Tibial nerve (tissue), 4 donors: ENCODE measurements at regions not wholly inside any gene's neighbourhood (a gene's known extent, or its start where the extent isn't known, plus 50 kb on each side); places are given as distances from the start of the nearest gene placed in this dataset.

Source experiments
- DNase-seq, 2 donors: peaks; one replicate each; pipeline ENCODE4 v3.0.0-alpha.2; 2019; ENCODE audit warnings: low spot score in 2 of 2
- H3K27ac ChIP-seq, 4 donors: fragments of 200-600 bp; sonication (generic) in 3 of 4; one replicate each; pipeline ENCODE4 v1.5.1; 2017 to 2019; ENCODE audit warnings: mild to moderate bottlenecking in 1 of 4
- H3K27me3 ChIP-seq, 2 donors: fragments of 200-600 bp; sonication (generic) in 1 of 2; one replicate each; pipeline versions ENCODE4 v1.5.1 to v1.6.0; 2017 to 2019
- H3K36me3 ChIP-seq, 3 donors: fragments of 200-600 bp; sonication (generic); one replicate each; pipeline ENCODE4 v1.5.1; 2018 to 2019
- H3K4me1 ChIP-seq, 4 donors: fragments of 200-600 bp; sonication (generic) in 3 of 4; one replicate each; pipeline ENCODE4 v1.5.1; 2017 to 2019
- H3K4me3 ChIP-seq, 4 donors: fragments of 200-600 bp; sonication (generic) in 3 of 4; one replicate each; pipeline ENCODE4 v1.5.1; 2017 to 2019; ENCODE audit warnings: mild to moderate bottlenecking in 1 of 4, moderate library complexity in 1 of 4
- H3K9me3 ChIP-seq, 4 donors: fragments of 200-600 bp; sonication (generic) in 3 of 4; one replicate each; pipeline ENCODE4 v1.5.1; 2017 to 2019
- EP300 ChIP-seq, 2 donors: sonication (generic); formaldehyde crosslinking; IDR thresholded peaks; one replicate each; pipeline ENCODE4 v1.6.1; 2017; ENCODE audit warnings: antibody characterized with exemption in 2 of 2, mild to moderate bottlenecking in 1 of 2
- POLR2A ChIP-seq, 2 donors: fragments of 450-650 bp; IDR thresholded peaks; one replicate each; pipeline ENCODE4 v1.6.1; 2017; ENCODE audit warnings: antibody characterized with exemption in 2 of 2, mild to moderate bottlenecking in 2 of 2, moderate library complexity in 2 of 2
- WGBS, 2 donors: methylation state at CpG; one replicate each; pipeline ENCODE4 v1.1.5; 2018; 5-methylcytosine and 5-hydroxymethylcytosine counted together
- TF ChIP-seq, protein P1 (sequence below), 5 experiments: fragments of 200-600 bp in 3 of 5; fragments of 450-650 bp in 2 of 5; sonication (generic) in 3 of 5; IDR thresholded peaks; one replicate each; pipeline ENCODE4 v1.5.1; 2016 to 2019; ENCODE audit warnings: antibody characterized with exemption in 5 of 5, mild to moderate bottlenecking in 3 of 5, moderate library complexity in 2 of 5

GRCh38 chr3:104586344-104586743 lies 780.4 kb upstream of the ALCAM start:
- H3K27me3 ChIP-seq: no peaks in the 10 kb centered on the region
- DNase-seq: no peak
- TF ChIP-seq POLR2A (IDR thresholded peaks at IDR 0.05) (no peak), EP300 (IDR thresholded peaks at IDR 0.05) (no peak)
- TF ChIP-seq, protein P1, sequence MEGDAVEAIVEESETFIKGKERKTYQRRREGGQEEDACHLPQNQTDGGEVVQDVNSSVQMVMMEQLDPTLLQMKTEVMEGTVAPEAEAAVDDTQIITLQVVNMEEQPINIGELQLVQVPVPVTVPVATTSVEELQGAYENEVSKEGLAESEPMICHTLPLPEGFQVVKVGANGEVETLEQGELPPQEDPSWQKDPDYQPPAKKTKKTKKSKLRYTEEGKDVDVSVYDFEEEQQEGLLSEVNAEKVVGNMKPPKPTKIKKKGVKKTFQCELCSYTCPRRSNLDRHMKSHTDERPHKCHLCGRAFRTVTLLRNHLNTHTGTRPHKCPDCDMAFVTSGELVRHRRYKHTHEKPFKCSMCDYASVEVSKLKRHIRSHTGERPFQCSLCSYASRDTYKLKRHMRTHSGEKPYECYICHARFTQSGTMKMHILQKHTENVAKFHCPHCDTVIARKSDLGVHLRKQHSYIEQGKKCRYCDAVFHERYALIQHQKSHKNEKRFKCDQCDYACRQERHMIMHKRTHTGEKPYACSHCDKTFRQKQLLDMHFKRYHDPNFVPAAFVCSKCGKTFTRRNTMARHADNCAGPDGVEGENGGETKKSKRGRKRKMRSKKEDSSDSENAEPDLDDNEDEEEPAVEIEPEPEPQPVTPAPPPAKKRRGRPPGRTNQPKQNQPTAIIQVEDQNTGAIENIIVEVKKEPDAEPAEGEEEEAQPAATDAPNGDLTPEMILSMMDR (IDR thresholded peaks at IDR 0.05): no peak
- peaks cover 0 to 5% (median 0%) of the 10 kb centered on the region in 4 donors for H3K9me3 ChIP-seq
- H3K4me1 ChIP-seq: no peaks in the 10 kb centered on the region
- no peak overlapping the region for H3K27ac ChIP-seq
- H3K36me3 ChIP-seq: no peaks in the 10 kb centered on the region
- no peak overlapping the region for H3K4me3 ChIP-seq

- Histone ChIP-seq H3K4me1 (no peaks in the 10 kb centered on the region), H3K27me3 (no peaks in the 10 kb centered on the region), H3K4me3 (no peak overlapping the region), H3K36me3 (no peaks in the 10 kb centered on the region), H3K9me3 (peaks cover 0 to 5% (median 0%) of the 10 kb centered on the region in 4 donors), H3K27ac (no peak overlapping the region)
- no peak for TF ChIP-seq EP300 (IDR thresholded peaks at IDR 0.05)
- TF ChIP-seq, protein P1 (IDR thresholded peaks at IDR 0.05): no peak
- TF ChIP-seq POLR2A (IDR thresholded peaks at IDR 0.05): no peak
- WGBS, 2 donors: 79 to 85% methylated on average over 3 of the region's 3 CpGs
- no peak for DNase-seq
Observed at GRCh38 chr3:104588442-104588841, 778.3 kb upstream of the ALCAM start.

GRCh38 chr3:104591776-104592175 lies 774.9 kb upstream of the ALCAM start:
- H3K27me3 ChIP-seq: no peaks in the 10 kb centered on the region
- peaks cover 0 to 5% (median 0%) of the 10 kb centered on the region in 4 donors for H3K9me3 ChIP-seq
- H3K27ac ChIP-seq: no peak overlapping the region
- no peak overlapping the region for H3K4me3 ChIP-seq
- 91 to 94% methylated on average over 3 of the region's 3 CpGs for WGBS, 2 donors
- DNase-seq: no peak
- TF ChIP-seq POLR2A (IDR thresholded peaks at IDR 0.05) (no peak), EP300 (IDR thresholded peaks at IDR 0.05) (no peak)
- TF ChIP-seq, protein P1 (IDR thresholded peaks at IDR 0.05): no peak
- no peaks in the 10 kb centered on the region for H3K36me3 ChIP-seq
- no peaks in the 10 kb centered on the region for H3K4me1 ChIP-seq

DNA sequence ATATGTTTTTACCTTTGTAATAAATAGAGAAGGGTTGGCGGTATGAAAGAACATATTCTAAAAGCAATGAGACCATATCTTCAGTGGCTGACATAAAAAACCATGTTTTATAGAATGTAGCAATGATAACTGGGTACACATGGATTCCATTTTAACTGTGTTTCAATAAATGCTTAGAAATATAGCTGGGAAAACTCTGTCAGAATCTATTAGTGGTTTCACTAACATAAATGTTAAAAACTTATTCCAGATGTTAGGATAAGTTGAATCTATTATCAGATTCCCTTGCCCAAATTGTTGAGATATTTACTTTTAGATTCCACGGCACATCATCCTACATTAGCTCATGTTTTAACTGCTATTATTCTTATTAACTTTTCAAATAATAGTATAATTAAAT lies 772.2 kb upstream of the ALCAM start:
- peaks cover 0 to 5% (median 0%) of the 10 kb centered on the region in 4 donors for H3K9me3 ChIP-seq
- no peak overlapping the region for H3K27ac ChIP-seq
- TF ChIP-seq, protein P1 (IDR thresholded peaks at IDR 0.05): no peak
- TF ChIP-seq POLR2A (IDR thresholded peaks at IDR 0.05) (no peak), EP300 (IDR thresholded peaks at IDR 0.05) (no peak)
- no peak overlapping the region for H3K4me3 ChIP-seq
- H3K36me3 ChIP-seq: no peaks in the 10 kb centered on the region
- no peak for DNase-seq
- H3K27me3 ChIP-seq: no peaks in the 10 kb centered on the region
- no peaks in the 10 kb centered on the region for H3K4me1 ChIP-seq
- 75 to 84% methylated on average over 2 of the region's 2 CpGs for WGBS, 2 donors

GRCh38 chr3:104596054-104596453 lies 770.7 kb upstream of the ALCAM start:
- H3K9me3 ChIP-seq: no peaks in the 10 kb centered on the region
- H3K4me3 ChIP-seq: no peak overlapping the region
- no peaks in the 10 kb centered on the region for H3K36me3 ChIP-seq
- H3K27ac ChIP-seq: no peak overlapping the region
- TF ChIP-seq, protein P1 (IDR thresholded peaks at IDR 0.05): no peak
- TF ChIP-seq EP300 (IDR thresholded peaks at IDR 0.05): no peak
- TF ChIP-seq POLR2A (IDR thresholded peaks at IDR 0.05): no peak
- DNase-seq: no peak
- WGBS, 2 donors: 90 to 97% methylated on average over 2 of the region's 2 CpGs
- H3K4me1 ChIP-seq: no peaks in the 10 kb centered on the region
- H3K27me3 ChIP-seq: no peaks in the 10 kb centered on the region
